ENCODE measurements at regions not wholly inside any gene's neighbourhood (a gene's known extent, or its start where the extent isn't known, plus 50 kb on each side); places are given as distances from the start of the nearest gene placed in this dataset.

GRCh38 chrX:95974890-95975289 lies 709.8 kb upstream of the DIAPH2 start:
- TF ChIP-seq CTCF (IDR thresholded peaks at IDR 0.05 in 4 of 5, conservative IDR thresholded peaks at IDR 0.05 in 1 of 5): no peak
- TF ChIP-seq POLR2A (IDR thresholded peaks at IDR 0.05): no peak
